22Rv1 (cell line): ENCODE measurements at regions not wholly inside any gene's neighbourhood (a gene's known extent, or its start where the extent isn't known, plus 50 kb on each side); places are given as distances from the start of the nearest gene placed in this dataset.
A peak's percentile ranks its signal among the peaks of the same experiment; 100 is the strongest.

Source experiments
- H3K27ac ChIP-seq: fragments of 450-650 bp; 2 replicates; pipeline ENCODE4 v1.5.1; 2017
- ZFX ChIP-seq: fragments of 450-650 bp; IDR thresholded peaks from 2 replicates; pipeline ENCODE4 v1.6.1; 2017; ENCODE audit warnings: antibody characterized with exemption, borderline replicate concordance
- TF ChIP-seq, protein P1 (sequence below): fragments of 450-650 bp; IDR thresholded peaks from 2 replicates; pipeline ENCODE4 v1.5.1; 2017; ENCODE audit warnings: mild to moderate bottlenecking

DNA sequence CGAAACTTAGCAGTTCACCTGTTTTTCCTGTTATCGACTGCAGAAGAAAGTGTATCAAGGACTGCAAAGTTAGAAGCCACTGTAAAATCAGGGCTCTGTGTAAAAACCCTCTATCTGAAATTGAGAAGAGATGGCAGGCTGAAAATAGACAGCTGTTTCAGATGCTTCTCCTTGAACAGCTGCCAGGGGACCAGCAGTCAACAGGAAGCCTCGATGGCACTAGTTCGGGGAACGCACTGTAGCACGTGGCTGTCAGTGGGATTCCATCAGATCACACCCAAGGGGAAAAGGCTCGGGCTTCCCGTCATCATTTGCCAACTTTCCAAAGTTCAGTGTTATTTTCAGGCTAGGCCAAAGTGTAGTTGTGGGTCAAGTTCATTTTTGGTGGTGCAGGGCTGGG lies 316.9 kb downstream of the TXNL1 start:
- TF ChIP-seq ZFX = no peak
- TF ChIP-seq, protein P1, sequence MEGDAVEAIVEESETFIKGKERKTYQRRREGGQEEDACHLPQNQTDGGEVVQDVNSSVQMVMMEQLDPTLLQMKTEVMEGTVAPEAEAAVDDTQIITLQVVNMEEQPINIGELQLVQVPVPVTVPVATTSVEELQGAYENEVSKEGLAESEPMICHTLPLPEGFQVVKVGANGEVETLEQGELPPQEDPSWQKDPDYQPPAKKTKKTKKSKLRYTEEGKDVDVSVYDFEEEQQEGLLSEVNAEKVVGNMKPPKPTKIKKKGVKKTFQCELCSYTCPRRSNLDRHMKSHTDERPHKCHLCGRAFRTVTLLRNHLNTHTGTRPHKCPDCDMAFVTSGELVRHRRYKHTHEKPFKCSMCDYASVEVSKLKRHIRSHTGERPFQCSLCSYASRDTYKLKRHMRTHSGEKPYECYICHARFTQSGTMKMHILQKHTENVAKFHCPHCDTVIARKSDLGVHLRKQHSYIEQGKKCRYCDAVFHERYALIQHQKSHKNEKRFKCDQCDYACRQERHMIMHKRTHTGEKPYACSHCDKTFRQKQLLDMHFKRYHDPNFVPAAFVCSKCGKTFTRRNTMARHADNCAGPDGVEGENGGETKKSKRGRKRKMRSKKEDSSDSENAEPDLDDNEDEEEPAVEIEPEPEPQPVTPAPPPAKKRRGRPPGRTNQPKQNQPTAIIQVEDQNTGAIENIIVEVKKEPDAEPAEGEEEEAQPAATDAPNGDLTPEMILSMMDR = no peak
- no peak overlapping the region for H3K27ac ChIP-seq

- TF ChIP-seq, protein P1 = no peak
- TF ChIP-seq ZFX = no peak
- H3K27ac ChIP-seq = no peak overlapping the region
These were observed 318.4 kb downstream of the TXNL1 start for GRCh38 chr18:56319953-56320352.

DNA sequence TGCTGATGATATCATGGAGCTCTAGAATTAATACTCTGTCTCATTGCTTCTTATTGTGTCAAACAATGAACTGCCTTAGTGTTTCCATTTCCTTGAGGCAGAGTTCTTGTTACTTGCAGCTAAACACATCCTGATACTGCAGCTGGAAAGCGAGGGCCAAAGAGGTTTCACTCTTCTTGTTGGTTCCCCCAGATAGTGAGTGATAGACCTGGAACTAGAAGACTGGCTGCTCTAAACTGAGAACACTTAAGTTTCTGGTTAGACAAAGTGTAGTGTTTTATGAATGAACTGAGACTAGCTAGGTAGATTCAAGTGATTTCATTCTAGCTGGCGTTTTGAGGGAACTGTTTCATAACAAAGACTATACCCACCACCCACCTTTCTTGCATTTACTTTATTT lies 321.7 kb downstream of the TXNL1 start:
- H3K27ac ChIP-seq = no peak overlapping the region
- TF ChIP-seq ZFX = no peak
- TF ChIP-seq, protein P1 = no peak

DNA sequence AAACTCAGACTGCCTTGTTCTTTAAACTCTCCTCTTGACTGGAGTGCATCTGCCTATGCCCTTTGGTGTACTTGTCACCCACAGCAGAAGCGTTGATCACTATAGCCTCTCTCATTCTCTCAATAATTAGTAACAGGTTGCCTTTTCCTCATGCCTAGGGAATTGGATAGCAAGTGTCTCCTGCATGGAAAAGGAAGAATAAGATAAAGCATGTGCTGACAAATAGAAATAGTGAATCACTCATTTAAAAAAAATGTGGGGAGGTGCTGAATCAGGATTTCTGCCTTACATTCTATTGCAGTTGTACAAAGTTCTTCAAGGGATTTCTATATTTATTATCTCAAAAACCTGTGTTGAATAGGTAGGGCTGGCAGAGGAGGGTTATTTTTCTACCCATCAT lies 323.0 kb downstream of the TXNL1 start:
- no peak overlapping the region for H3K27ac ChIP-seq
- TF ChIP-seq, protein P1 = no peak
- TF ChIP-seq ZFX = no peak

DNA sequence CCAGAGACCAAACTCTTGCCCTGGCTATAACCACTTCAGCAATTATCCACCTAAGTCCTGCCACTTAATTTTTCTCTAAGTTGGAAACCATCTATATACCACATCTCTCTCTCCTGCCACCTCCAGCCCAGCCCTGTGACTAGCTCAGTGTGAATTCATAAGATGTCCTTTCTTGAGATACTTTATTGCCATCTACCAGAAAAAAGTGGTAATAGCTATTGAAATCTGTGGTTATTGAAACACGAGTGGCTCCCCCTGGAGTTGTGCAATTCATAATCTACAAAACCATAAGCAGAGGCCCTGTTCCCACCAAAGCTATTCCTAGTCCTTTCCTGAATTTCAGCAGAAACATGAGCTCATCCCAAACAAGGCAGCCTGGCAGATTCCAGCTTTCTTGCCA lies 324.0 kb downstream of the TXNL1 start:
- H3K27ac ChIP-seq = no peak overlapping the region
- TF ChIP-seq, protein P1 = 0 out of 2 replicates have a peak, but pooled peaks have one; percentile 4
- no peak for TF ChIP-seq ZFX

- H3K27ac ChIP-seq = no peak overlapping the region
- TF ChIP-seq, protein P1 = no peak
- no peak for TF ChIP-seq ZFX
These were observed 325.6 kb downstream of the TXNL1 start for GRCh38 chr18:56312551-56313335.

DNA sequence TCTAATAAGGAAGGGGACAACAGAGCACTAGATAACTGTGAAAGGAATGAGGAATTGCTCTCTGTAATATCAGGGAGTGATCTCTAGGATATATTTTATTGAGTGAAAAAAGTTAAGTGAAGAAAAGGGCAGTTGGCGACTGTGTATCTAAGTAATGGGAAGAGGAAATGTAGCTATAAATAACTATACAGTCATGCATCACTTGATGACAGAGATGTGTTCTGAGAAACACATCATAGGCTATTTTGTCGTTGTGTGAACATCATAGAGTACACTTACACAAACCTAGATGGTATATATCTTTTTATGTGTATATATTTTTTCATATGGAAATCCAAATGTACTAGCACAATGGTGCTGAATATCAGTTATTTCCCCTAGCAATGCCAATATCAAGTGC lies 329.3 kb downstream of the TXNL1 start:
- H3K27ac ChIP-seq = no peak overlapping the region
- TF ChIP-seq ZFX = no peak
- TF ChIP-seq, protein P1 = no peak
